SK-N-SH (cell line): ENCODE measurements at regions not wholly inside any gene's neighbourhood (a gene's known extent, or its start where the extent isn't known, plus 50 kb on each side); places are given as distances from the start of the nearest gene placed in this dataset.

Experiments used
- CTCF ChIA-PET: fragments of 300-600, 350-600 bp; formaldehyde crosslinking; extraction: SDS; loops from one replicate; lab custom pipeline; 2021; lab: Yijun Ruan, JAX
- POLR2A ChIA-PET: fragments of 350-600 bp; sonication (Branson Sonifier 250); formaldehyde crosslinking; extraction: SDS; loops from one replicate; lab custom pipeline; 2020; ENCODE audit warnings: antibody characterized with exemption, inconsistent platforms; lab: Yijun Ruan, JAX
- DNase-seq: peaks from one replicate; pipeline ENCODE4 v3.0.0; 2012
- H2AFZ ChIP-seq: fragments of 200-600 bp; sonication (generic); 2 replicates; pipeline ENCODE4 v1.8.1; 2016; ENCODE audit warnings: antibody characterized with exemption, mild to moderate bottlenecking, low read depth
- H3F3A ChIP-seq: fragments of 200-600 bp; sonication (generic); replicated peaks from 2 replicates; pipeline ENCODE3; 2016; ENCODE audit warnings: antibody characterized with exemption, mild to moderate bottlenecking; ENCODE audit not compliant: insufficient read depth
- H3K27ac ChIP-seq, 2 experiments: fragments of 200-500 bp in 1 of 2; fragments of 200-600 bp in 1 of 2; sonication (Bioruptor generic) in 1 of 2; sonication (generic), shearing (Covaris generic) in 1 of 2; 2 replicates each; pipeline versions ENCODE4 v1.5.1 to v1.6.1; 2014 to 2016; ENCODE audit warnings: low read depth in 2 of 2, inconsistent platforms in 1 of 2, low read length in 1 of 2, mild to moderate bottlenecking in 1 of 2, mixed read lengths in 1 of 2
- H3K27me3 ChIP-seq: fragments of 200-600 bp; sonication (generic), shearing (Covaris generic); 2 replicates; pipeline ENCODE4 v1.6.1; 2016; ENCODE audit warnings: mixed run types; ENCODE audit not compliant: insufficient read depth
- H3K36me3 ChIP-seq, 2 experiments: fragments of 200-500 bp in 1 of 2; fragments of 200-600 bp in 1 of 2; sonication (Bioruptor generic) in 1 of 2; sonication (generic) in 1 of 2; replicated peaks in 1 of 2; 2 replicates each; pipeline versions ENCODE3 to v1.5.1; 2014 to 2016; ENCODE audit warnings: low read length in 1 of 2, mild to moderate bottlenecking in 1 of 2; ENCODE audit not compliant: insufficient read depth in 2 of 2, control insufficient read depth in 1 of 2
- H3K4me1 ChIP-seq, 2 experiments: fragments of 200-500 bp in 1 of 2; fragments of 200-600 bp in 1 of 2; sonication (Bioruptor generic) in 1 of 2; sonication (generic), shearing (Covaris generic) in 1 of 2; 2 replicates each; pipeline versions ENCODE4 v1.5.1 to v1.6.1; 2014 to 2016; ENCODE audit warnings: low read depth in 1 of 2, low read length in 1 of 2, mixed run types in 1 of 2; ENCODE audit not compliant: insufficient read depth in 2 of 2, control insufficient read depth in 1 of 2
- H3K4me2 ChIP-seq: fragments of 200-600 bp; sonication (generic), shearing (Covaris generic); 2 replicates; pipeline ENCODE4 v1.6.1; 2017; ENCODE audit warnings: mixed run types
- H3K4me3 ChIP-seq, 2 experiments: fragments of 200-500 bp in 1 of 2; fragments of 200-600 bp in 1 of 2; sonication (Bioruptor generic) in 1 of 2; sonication (generic), shearing (Covaris generic) in 1 of 2; 2 replicates each; pipeline versions ENCODE4 v1.5.1 to v1.8.1; 2014 to 2016; ENCODE audit warnings: low read depth in 2 of 2, inconsistent platforms in 1 of 2, low read length in 1 of 2, mild to moderate bottlenecking in 1 of 2, mixed read lengths in 1 of 2, moderate library complexity in 1 of 2
- H3K79me2 ChIP-seq: fragments of 200-600 bp; sonication (generic); 2 replicates; pipeline ENCODE4 v1.8.1; 2017; ENCODE audit warnings: mild to moderate bottlenecking; ENCODE audit not compliant: insufficient read depth
- H3K9ac ChIP-seq: fragments of 200-600 bp; sonication (generic); 2 replicates; pipeline ENCODE4 v1.6.1; 2017; ENCODE audit warnings: mixed run types
- H3K9me2 ChIP-seq: fragments of 200-600 bp; sonication (generic); 2 replicates; pipeline ENCODE4 v1.6.1; 2017; ENCODE audit warnings: mixed run types
- H3K9me3 ChIP-seq: fragments of 200-600 bp; sonication (generic); 2 replicates; pipeline ENCODE4 v1.6.1; 2017; ENCODE audit warnings: mixed run types, mild to moderate bottlenecking, moderate library complexity
- H4K20me1 ChIP-seq: fragments of 200-600 bp; sonication (generic); 2 replicates; pipeline ENCODE4 v1.6.1; 2017; ENCODE audit warnings: mild to moderate bottlenecking, mixed run types; ENCODE audit not compliant: insufficient read depth
- CHD2 ChIP-seq: fragments of 150-350 bp; IDR thresholded peaks from 2 replicates; pipeline ENCODE4 v1.6.1; 2018; ENCODE audit warnings: low read length; ENCODE audit not compliant: partially characterized antibody
- EP300 ChIP-seq, 2 experiments: IDR thresholded peaks; 2 replicates each; pipeline versions ENCODE4 v1.4.0 to v1.6.1; 2012; ENCODE audit warnings: borderline replicate concordance in 1 of 2, low read depth in 1 of 2, low read length in 1 of 2
- FOXJ3 ChIP-seq: sonication (generic); formaldehyde crosslinking; IDR thresholded peaks from 2 replicates; pipeline ENCODE4 v1.5.1; 2020; ENCODE audit warnings: mild to moderate bottlenecking, missing genetic modification reagents
- FOXM1 ChIP-seq: IDR thresholded peaks from 2 replicates; pipeline ENCODE4 v1.4.0; 2012; ENCODE audit warnings: low read depth, mild to moderate bottlenecking
- GATA2 ChIP-seq: sonication (generic); formaldehyde crosslinking; IDR thresholded peaks from 2 replicates; pipeline ENCODE4 v1.5.0; 2020; ENCODE audit warnings: mild to moderate bottlenecking, missing genetic modification reagents
- JUND ChIP-seq: IDR thresholded peaks from 2 replicates; pipeline ENCODE4 v1.4.0; 2012
- NFIC ChIP-seq: IDR thresholded peaks from 2 replicates; pipeline ENCODE4 v1.4.0; 2012; ENCODE audit warnings: borderline replicate concordance
- RCOR1 ChIP-seq: fragments of 150-350 bp; IDR thresholded peaks from 2 replicates; pipeline ENCODE4 v1.6.1; 2017; ENCODE audit warnings: antibody characterized with exemption, low read length
- RFX5 ChIP-seq: IDR thresholded peaks from 2 replicates; pipeline ENCODE4 v1.6.1; 2012; ENCODE audit warnings: mild to moderate bottlenecking, improper control_type of control experiment, low read length
- RXRA ChIP-seq: IDR thresholded peaks from 2 replicates; pipeline ENCODE4 v1.4.0; 2012; ENCODE audit warnings: low read depth, mild to moderate bottlenecking, borderline replicate concordance
- SIN3A ChIP-seq: IDR thresholded peaks from 2 replicates; pipeline ENCODE4 v1.6.1; 2012; ENCODE audit warnings: low read depth, mild to moderate bottlenecking, low read length, moderate library complexity, borderline replicate concordance
- TEAD4 ChIP-seq: IDR thresholded peaks from 2 replicates; pipeline ENCODE4 v1.4.0; 2012; ENCODE audit warnings: mild to moderate bottlenecking, borderline replicate concordance; ENCODE audit not compliant: insufficient read depth
- WGBS: methylation state at CpG from one replicate; pipeline ENCODE4 v1.1.6; 2017; ENCODE audit warnings: low lambda C conversion rate; 5-methylcytosine and 5-hydroxymethylcytosine counted together
- TF ChIP-seq, protein P1 (sequence below): fragments of 200-600 bp; sonication (generic); IDR thresholded peaks from 2 replicates; pipeline ENCODE4 v1.6.1; 2017; ENCODE audit warnings: antibody characterized with exemption, mild to moderate bottlenecking, moderate library complexity
- TF ChIP-seq, protein P2 (sequence below): IDR thresholded peaks from 2 replicates; pipeline ENCODE4; 2012
- TF ChIP-seq, protein P3 (sequence below): IDR thresholded peaks from 2 replicates; pipeline ENCODE4 v1.4.0; 2012; ENCODE audit warnings: low read depth
- TF ChIP-seq, protein P4 (sequence below): IDR thresholded peaks from 2 replicates; pipeline ENCODE4 v1.6.1; 2012; ENCODE audit warnings: mild to moderate bottlenecking, low read depth, low read length, moderate library complexity
- TF ChIP-seq, protein P5 (sequence below): fragments of 150-350 bp; IDR thresholded peaks from 2 replicates; pipeline ENCODE4 v1.6.1; 2016; ENCODE audit warnings: mild to moderate bottlenecking, low read depth, low read length
- TF ChIP-seq, protein P6 (sequence below): IDR thresholded peaks from 2 replicates; pipeline ENCODE4 v1.4.0; 2012; ENCODE audit warnings: low read depth, borderline replicate concordance

DNA sequence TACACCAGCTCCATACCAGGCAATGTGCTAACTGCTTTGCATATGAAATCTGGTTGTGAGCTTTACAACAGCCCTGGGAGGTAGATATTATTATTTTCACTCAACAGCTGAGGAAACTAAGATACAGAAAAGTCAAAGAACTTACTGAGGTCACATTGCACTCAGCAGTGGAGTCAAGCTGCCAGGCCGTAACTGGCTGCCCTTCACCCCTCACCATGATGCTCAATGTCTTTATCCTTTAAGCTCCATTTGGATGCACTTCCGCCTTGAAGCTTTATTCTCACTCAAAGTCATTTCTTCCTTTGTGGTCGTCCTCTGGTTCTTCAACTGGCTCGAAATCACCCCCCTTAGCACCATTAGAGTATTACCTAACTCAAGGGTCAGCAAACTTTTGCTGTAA, 81.7 kb upstream of the RALGPS2 start:
- 92% methylated on average over 4 of the region's 4 CpGs for WGBS
- DNase-seq: no peak
- no peaks in the 10 kb centered on the region for H3K79me2 ChIP-seq
- H3K4me1 ChIP-seq: peaks cover 13 to 21% of the 10 kb centered on the region in 2 experiments; a peak in 3 of 4 replicates
- no peaks in the 10 kb centered on the region for H3K36me3 ChIP-seq
- H3K27me3 ChIP-seq: no peaks in the 10 kb centered on the region
- TF ChIP-seq, protein P1, sequence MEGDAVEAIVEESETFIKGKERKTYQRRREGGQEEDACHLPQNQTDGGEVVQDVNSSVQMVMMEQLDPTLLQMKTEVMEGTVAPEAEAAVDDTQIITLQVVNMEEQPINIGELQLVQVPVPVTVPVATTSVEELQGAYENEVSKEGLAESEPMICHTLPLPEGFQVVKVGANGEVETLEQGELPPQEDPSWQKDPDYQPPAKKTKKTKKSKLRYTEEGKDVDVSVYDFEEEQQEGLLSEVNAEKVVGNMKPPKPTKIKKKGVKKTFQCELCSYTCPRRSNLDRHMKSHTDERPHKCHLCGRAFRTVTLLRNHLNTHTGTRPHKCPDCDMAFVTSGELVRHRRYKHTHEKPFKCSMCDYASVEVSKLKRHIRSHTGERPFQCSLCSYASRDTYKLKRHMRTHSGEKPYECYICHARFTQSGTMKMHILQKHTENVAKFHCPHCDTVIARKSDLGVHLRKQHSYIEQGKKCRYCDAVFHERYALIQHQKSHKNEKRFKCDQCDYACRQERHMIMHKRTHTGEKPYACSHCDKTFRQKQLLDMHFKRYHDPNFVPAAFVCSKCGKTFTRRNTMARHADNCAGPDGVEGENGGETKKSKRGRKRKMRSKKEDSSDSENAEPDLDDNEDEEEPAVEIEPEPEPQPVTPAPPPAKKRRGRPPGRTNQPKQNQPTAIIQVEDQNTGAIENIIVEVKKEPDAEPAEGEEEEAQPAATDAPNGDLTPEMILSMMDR: no peak
- TF ChIP-seq FOXM1 (no peak), RFX5 (no peak), RCOR1 (no peak), NFIC (no peak), EP300 (IDR thresholded peaks at IDR 0.05; ENCODE audit: borderline replicate concordance in 1 of 2, low read depth in 1 of 2, low read length in 1 of 2) (no peak), RXRA (no peak), SIN3A (no peak), JUND (no peak), TEAD4 (no peak), GATA2 (no peak), FOXJ3 (CRISPR knock-in tag) (no peak), CHD2 (no peak)
- TF ChIP-seq, protein P2, sequence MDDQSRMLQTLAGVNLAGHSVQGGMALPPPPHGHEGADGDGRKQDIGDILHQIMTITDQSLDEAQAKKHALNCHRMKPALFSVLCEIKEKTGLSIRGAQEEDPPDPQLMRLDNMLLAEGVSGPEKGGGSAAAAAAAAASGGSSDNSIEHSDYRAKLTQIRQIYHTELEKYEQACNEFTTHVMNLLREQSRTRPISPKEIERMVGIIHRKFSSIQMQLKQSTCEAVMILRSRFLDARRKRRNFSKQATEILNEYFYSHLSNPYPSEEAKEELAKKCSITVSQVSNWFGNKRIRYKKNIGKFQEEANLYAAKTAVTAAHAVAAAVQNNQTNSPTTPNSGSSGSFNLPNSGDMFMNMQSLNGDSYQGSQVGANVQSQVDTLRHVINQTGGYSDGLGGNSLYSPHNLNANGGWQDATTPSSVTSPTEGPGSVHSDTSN: no peak
- TF ChIP-seq, protein P3, sequence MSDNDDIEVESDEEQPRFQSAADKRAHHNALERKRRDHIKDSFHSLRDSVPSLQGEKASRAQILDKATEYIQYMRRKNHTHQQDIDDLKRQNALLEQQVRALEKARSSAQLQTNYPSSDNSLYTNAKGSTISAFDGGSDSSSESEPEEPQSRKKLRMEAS: no peak
- TF ChIP-seq, protein P4, sequence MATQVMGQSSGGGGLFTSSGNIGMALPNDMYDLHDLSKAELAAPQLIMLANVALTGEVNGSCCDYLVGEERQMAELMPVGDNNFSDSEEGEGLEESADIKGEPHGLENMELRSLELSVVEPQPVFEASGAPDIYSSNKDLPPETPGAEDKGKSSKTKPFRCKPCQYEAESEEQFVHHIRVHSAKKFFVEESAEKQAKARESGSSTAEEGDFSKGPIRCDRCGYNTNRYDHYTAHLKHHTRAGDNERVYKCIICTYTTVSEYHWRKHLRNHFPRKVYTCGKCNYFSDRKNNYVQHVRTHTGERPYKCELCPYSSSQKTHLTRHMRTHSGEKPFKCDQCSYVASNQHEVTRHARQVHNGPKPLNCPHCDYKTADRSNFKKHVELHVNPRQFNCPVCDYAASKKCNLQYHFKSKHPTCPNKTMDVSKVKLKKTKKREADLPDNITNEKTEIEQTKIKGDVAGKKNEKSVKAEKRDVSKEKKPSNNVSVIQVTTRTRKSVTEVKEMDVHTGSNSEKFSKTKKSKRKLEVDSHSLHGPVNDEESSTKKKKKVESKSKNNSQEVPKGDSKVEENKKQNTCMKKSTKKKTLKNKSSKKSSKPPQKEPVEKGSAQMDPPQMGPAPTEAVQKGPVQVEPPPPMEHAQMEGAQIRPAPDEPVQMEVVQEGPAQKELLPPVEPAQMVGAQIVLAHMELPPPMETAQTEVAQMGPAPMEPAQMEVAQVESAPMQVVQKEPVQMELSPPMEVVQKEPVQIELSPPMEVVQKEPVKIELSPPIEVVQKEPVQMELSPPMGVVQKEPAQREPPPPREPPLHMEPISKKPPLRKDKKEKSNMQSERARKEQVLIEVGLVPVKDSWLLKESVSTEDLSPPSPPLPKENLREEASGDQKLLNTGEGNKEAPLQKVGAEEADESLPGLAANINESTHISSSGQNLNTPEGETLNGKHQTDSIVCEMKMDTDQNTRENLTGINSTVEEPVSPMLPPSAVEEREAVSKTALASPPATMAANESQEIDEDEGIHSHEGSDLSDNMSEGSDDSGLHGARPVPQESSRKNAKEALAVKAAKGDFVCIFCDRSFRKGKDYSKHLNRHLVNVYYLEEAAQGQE: no peak
- TF ChIP-seq, protein P5, sequence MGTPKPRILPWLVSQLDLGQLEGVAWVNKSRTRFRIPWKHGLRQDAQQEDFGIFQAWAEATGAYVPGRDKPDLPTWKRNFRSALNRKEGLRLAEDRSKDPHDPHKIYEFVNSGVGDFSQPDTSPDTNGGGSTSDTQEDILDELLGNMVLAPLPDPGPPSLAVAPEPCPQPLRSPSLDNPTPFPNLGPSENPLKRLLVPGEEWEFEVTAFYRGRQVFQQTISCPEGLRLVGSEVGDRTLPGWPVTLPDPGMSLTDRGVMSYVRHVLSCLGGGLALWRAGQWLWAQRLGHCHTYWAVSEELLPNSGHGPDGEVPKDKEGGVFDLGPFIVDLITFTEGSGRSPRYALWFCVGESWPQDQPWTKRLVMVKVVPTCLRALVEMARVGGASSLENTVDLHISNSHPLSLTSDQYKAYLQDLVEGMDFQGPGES: no peak
- TF ChIP-seq, protein P6, sequence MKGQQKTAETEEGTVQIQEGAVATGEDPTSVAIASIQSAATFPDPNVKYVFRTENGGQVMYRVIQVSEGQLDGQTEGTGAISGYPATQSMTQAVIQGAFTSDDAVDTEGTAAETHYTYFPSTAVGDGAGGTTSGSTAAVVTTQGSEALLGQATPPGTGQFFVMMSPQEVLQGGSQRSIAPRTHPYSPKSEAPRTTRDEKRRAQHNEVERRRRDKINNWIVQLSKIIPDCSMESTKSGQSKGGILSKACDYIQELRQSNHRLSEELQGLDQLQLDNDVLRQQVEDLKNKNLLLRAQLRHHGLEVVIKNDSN: no peak
- peaks cover 5% of the 10 kb centered on the region for H3F3A ChIP-seq
- no peak overlapping the region for H3K4me2 ChIP-seq
- H2AFZ ChIP-seq: no peak overlapping the region
- no peak overlapping the region for H3K4me3 ChIP-seq
- H4K20me1 ChIP-seq: no peaks in the 10 kb centered on the region
- H3K9me2 ChIP-seq: no peaks in the 10 kb centered on the region
- no peak overlapping the region for H3K27ac ChIP-seq
- POLR2A ChIA-PET: no interaction called here
- CTCF ChIA-PET: interaction anchor here (1.1 kb wide), 1 partner anchor 359 kb away, joined by 3 read pairs; no protein-coding TSS in a partner anchor
- no peaks in the 10 kb centered on the region for H3K9me3 ChIP-seq
- no peak overlapping the region for H3K9ac ChIP-seq
